ENCODE measurements at regions not wholly inside any gene's neighbourhood (a gene's known extent, or its start where the extent isn't known, plus 50 kb on each side); places are given as distances from the start of the nearest gene placed in this dataset.

- TF ChIP-seq ZNF584 (CRISPR knock-in tag; IDR thresholded peaks at IDR 0.05; ENCODE audit: low read depth) (no peak), EP300 (IDR thresholded peaks at IDR 0.05; ENCODE audit: low read length) (no peak), FOXP1 (CRISPR knock-in tag; IDR thresholded peaks at IDR 0.05) (no peak), ZHX1 (conservative IDR thresholded peaks at IDR 0.05; ENCODE audit: low read length) (no peak), EZH2 (IDR thresholded peaks at IDR 0.05; ENCODE audit: borderline replicate concordance, low read depth, low read length) (no peak)
These were observed 252.5 kb upstream of the PGRMC2 start for GRCh38 chr4:128540122-128540521.
